DLD1 (cell line): ENCODE measurements at regions not wholly inside any gene's neighbourhood (a gene's known extent, or its start where the extent isn't known, plus 50 kb on each side); places are given as distances from the start of the nearest gene placed in this dataset.
"Not testable (repeated sequence)": the region's sequence is repeated elsewhere in the genome, so short reads cannot be mapped to it uniquely, and the experiment has no call there.

Experiments
- in situ Hi-C: cut with HindIII; loops from 2 replicates; pipeline ENCODE4 v1.10.0; 2017; ENCODE audit warnings: low sequenced_read_pairs

DNA sequence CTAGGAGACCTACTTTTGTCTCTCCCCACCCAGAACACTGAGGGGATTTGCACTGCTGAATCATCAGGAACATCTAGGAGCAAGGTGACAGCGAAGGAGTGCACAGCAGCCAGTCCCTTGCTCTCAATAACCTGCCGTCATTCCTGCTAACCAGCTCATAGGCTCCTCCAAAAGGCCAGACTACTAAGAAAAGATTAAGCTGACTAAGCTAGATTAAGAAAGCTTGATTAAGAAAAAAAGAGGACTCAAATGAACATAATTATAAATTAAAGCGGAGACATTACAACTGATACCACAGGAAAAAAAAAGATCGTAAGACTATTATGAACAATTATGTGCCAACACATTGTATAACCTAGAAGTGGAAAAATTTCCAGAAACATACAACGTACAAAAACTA, 1254.8 kb upstream of the CHAC2 start:
- in situ Hi-C loops, result no loop called here

DNA sequence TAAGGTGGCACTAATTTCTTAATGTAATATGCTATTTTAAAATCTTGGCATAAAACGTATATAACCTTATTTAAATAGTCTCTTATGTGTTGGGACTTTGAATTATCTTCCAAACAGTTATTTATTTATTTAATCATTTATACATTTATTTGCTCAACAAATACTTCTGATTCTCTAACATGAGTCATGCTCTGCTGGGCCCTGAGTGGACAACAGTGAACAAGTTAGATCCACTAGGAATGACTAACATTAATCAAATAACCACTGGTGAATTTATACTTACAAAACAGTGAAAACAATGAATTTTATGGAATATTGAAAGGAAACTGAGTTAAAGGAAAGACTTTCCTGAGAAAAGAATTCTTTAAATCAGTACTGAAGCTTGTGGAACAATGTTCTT, 1257.2 kb upstream of the CHAC2 start:
- in situ Hi-C loops, result no loop called here

DNA sequence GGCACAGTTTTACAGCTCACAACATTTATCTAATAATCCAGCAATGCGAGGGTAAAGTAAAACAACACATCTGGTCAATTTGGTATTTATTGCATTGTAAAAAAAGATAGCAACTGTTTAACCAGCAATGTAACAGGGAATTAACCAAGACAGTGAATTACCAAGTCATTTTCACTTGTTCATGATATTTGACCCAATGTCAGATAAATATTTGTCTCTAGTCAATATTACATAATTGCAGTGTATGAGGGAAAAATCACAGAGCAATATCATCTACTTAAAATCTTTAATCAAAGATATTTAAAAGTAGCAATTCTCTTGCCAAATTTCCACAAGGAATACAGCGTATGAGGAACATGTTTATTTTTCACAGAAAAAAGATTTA, 1265.1 kb upstream of the CHAC2 start:
- in situ Hi-C loops, result no loop called here

DNA sequence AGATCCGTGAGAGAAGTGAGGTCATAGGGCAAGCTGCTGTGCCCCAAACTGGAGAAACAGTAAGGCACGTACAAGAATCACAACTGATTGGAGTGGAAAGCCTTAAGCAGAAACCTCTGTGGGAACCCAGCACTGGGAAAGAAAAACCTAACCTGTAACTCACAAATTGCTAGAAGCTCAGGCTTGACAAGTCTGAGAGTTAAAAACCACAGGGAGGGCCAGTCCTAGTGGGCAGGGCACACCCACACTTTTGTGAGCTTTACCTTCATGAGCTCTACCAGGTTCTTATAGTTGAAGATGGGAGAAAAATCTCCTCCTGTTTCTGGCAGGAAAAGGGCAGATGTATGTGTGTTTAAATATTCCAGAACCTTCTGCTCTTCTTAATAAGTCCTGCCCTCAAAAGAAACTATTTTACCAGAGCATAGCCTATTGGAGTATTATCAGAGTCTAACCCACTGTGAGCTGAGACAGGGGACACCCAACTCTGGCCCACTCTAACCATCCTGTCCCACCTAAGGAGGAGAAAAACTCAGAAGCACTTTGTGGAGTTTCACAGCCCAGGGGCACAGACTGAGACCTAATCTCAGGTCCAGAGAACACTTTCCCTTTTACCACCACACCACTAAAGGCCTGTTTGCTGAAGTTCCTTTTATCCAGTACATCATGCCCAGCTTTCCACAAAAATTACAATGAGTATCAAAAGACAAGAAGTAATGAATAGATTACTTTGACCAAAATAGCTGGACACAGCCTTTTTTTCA, 1265.7 kb upstream of the CHAC2 start:
- in situ Hi-C loops, result no loop called here

DNA sequence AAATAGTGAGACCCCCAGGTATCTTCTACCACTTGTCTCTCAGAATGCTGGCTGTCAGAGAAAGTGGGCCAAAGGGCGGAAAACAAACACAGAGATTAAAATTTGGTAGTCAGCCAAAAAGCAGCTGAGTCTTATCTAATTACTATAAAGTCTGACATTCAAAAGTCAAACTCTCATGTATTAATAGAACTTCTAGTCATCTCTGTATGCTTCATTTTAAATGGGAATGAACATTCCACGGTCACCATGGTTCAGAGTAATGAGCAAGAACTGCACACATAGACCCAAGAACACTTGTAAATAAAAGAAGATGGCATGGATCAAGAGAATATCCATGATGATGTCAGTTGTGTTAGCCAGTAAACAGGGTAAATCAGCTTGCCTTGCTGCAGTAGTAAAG, 1267.0 kb upstream of the CHAC2 start:
- in situ Hi-C loops, result no loop called here

DNA sequence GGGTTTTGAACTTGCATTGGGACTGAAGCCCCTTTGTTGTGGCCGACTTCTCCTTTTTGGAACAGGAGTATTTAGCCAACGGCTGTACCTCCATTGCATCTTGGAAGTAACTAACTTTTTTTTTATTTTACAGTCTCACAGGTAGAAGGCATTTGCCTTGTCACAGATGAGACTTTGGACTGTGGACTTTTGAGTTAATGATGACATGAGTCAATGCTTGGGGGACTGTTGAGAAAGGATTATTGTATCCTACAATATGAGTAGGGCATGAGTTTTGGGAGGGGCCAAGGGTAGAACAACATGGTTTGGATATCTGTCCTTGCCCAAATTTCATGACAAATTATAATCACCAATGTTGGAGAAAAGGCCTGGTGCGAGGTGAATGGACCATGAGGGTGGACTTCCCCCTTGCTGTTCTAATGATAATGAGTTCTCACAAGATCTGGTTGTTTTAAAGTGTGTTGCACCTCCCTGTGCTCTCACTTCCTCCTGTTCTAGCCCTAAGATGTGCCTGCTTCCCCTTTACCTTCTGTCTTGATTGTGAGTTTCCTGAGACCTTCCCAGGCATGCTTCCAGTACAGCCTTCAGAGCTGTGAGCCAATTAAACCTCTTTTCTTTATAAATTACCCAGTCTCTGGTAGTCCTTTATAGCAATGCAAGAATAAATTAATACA, 1269.4 kb upstream of the CHAC2 start:
- in situ Hi-C loops, result no loop called here

DNA sequence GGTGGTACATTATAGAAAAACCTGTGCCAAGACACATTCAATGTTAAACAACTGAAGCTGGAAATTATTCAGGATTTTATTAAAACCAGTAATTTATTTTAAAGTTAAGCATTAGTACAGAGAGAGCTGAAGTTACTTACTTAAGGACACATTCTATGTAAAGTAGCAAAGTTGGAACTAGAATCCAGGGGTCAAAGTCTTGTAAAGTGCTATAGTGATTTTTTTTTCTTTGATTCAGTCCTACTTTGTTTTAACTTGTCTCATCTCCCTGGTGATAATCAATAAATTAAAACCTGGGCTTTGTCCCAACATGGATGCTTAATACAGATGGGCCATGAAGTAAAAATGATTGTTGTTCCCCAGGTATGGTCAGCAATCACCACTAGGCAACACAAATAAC, 1271.8 kb upstream of the CHAC2 start:
- in situ Hi-C loops, result no loop called here

DNA sequence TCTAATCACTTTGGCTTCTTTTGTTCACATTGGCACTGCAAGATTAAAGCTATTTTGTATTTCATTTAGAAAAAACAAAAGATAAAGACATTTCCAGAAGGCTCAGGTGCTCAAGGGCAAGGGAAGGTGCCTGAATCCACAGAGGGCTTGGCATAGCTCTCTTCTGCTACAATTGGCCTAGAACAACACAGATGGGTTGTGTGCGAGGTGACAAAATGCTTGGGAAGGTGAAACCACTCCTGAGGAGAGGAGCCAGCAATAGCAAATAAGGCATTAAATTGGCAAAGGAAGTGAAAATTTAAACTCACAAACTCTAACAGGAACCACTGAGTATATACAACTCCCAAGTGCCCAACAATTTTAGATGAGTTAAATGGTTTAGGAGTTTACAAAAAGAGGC, 1290.4 kb upstream of the CHAC2 start:
- in situ Hi-C loops, result no loop called here

DNA sequence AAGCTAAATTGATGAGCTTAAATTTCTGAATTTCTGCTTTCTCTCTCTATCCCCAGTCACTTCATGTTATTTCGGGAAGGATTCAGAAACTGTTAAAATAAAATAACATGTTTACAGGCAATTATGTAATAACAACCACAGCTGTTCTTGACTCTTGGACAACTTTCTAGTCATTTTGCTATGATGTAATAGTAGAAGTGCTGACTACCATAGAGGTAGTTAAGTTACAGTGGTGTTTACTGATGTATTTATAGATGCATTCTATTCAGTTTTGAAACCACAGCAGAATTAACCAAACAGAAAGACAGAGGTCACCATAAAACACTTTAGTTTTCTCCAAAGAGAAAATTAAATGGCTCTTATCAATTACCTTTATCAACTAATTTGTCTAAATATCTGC, 1292.0 kb upstream of the CHAC2 start:
- in situ Hi-C loops, result no loop called here

DNA sequence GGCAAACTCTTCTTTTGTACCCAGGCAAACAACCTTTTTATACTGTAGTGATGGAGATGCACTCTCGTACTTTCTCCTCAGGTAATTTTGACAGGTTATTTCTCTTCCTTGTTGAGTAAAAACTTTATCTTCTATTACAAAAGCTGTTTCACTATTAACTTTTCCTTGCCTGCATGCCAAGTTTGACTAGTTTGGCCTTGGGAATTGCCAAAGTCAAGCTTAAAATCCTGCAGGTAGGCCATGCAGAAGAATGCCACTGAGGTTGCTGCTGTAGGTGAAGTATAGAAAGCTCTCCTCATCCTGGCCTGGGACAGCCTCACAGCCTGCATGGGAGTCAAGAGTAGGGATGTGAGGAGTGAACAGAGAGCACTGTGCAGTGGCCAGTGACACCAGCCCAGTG, 1293.5 kb upstream of the CHAC2 start:
- in situ Hi-C loops, result no loop called here

DNA sequence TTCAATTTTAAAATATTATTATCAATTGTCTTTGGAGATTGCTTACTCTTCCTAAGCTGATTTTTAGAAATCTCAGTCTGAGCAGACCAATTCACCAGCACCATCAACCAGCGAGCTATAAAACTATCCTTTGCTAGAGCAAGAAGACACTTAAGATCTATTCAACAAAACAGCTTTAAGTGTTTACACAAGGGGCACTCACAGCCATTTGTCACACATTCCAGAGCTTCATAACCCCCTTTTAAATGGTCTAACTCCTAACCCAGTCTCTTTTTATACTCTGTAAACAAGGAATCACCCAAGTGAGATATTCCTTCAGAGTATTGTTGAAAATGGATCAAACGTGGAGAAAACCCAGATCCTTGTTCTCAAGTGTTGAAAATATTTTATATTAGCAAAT, 1294.1 kb upstream of the CHAC2 start:
- in situ Hi-C loops, result no loop called here

DNA sequence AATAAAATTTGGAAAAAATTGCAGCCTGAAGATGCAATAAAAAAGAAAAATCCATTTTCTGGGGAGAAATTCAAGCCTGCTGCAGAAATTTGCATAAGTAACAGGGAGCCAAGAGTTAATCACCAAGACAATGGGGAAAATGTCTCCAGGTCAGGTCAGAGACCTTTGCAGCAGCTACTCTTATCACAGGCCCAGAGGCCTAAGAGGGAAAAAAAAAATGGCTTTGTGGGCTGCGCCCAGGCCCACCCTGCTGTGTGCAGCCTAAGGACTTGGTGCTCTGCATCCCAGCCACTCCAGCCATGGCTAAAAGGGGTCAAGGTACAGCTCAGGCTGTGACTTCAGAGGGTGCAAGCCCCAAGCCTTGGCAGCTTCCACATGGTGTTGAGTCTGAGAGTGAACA, 1297.1 kb upstream of the CHAC2 start:
- in situ Hi-C loops, result not testable (repeated sequence)

DNA sequence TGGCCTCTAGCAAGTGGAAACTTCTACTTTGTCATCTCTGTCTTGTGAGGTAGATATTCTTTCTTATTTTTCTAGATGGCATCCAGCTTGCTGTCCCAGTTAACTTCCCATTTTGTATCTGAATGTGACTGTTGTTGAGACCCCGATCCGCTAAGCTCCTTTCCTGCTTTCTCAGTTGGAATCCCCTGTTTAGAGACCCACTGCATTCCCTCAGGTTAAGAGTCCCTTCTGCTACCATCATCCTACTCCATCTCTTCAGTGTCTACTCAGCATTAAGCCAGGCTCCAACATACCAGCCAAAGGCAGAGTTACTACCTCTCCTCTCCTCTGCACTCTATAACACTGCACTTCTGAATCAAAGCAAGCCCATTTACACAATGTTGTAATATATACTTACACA, 1300.4 kb upstream of the CHAC2 start:
- in situ Hi-C loops, result no loop called here

DNA sequence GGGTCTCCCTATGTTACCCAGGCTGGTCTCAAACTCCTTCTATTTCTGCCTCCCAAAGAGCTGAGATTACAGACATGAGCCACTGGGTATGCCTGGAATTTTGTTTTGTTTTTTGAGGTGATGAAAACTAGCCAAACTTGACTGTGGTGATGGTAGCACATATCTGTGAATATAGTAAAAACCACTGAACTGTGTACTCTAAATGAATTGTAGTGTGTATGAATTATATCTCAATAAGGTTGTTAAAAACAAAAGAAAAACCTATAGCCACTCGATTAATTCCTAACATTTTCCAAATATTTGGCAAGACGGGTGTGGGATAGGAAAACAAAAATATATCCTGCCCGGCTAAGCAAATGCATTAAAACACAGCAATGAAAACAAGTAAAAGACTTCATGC, 1302.3 kb upstream of the CHAC2 start:
- in situ Hi-C loops, result no loop called here

DNA sequence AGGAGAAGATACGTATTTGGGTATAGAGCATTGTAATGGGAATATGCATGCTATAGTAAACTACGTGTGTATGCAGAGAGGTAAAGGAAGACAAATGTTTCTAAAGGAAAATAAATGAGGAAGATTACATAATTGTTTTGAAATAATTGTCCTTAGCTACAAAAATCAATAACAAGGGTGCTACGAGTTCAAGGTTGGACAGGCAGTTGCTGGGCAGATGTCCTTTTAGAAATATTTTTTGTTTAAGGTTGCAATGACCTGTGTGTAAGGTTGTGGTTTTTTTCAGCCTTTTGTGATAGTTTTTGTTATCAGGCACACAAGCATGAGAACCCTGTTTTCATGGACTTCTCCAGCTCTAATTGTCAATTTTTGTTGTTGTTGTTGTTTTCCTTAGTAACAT, 1304.1 kb upstream of the CHAC2 start:
- in situ Hi-C loops, result no loop called here

DNA sequence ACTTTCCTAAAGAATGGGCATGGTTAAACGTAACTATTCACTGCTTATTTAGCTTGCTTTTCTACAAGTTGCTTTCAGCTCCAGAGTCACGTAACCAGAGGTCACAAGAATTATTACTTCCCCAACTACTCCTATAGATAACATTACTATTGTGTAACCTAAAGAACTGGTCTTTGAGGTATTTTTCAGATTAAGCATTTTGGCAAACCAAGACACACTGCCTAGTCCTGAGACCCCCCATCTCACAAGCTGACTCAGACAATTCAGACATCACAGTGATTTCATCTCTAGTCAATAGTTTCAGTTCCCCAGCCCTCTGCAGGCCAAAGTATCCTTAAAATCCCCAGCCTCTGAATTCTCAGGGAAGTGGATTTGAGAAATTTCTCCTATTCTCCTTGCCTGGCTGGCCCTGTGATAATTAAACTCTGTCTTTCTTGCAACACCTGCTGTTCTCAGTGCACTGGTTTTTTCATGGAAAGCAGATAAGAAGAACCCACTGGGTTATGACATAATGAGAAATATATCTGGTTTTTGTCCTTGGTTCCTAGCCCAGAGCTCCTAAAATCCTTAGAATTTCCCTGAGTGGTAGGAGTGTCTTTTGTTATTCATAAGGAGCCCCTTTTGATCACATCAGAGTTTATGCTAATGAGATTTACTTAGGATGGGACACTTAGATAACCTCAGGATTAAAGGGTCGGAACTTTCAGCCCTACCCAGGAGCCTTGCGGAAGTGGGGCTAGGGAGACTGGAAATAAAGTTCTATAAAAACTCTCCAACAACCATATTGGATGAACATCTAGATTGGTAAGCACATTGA, 1310.8 kb upstream of the CHAC2 start:
- in situ Hi-C loops, result no loop called here

DNA sequence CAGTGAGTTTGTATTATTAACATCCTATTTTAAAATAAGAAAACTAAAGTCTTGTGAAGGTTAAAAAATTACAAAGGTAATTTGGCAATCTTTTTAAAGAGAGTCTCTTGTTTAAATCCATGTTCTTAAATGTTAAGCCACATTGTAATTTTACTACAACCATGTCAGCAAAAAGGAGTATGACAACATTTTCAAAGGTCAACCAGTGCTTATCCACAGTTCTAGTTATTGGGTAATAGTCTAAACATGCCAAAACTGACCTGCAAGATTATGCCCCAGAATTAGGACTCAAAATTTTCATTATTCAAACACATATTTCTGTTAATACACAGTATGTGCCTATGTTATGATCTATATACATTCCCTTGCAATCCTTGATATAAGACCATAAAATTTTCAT, 1312.6 kb upstream of the CHAC2 start:
- in situ Hi-C loops, result no loop called here

DNA sequence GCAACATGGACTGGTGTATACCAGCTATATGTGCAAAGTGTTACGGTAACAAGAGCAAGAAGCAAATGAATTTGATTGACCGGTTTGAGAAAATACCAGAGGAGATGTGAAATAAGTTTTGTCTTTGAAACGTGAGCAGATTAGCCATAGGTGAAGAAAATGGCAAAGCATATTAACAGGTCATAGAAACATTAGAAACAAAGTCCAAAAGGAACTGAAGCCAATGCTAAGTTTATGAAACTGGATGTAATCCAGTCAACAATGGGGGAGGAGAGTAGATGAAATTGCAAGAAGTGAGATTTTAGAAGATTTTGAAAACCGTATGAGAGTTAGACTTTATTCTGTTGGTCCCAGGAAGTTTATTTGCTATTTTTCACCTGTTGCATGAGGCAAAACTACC, 1315.4 kb upstream of the CHAC2 start:
- in situ Hi-C loops, result no loop called here

DNA sequence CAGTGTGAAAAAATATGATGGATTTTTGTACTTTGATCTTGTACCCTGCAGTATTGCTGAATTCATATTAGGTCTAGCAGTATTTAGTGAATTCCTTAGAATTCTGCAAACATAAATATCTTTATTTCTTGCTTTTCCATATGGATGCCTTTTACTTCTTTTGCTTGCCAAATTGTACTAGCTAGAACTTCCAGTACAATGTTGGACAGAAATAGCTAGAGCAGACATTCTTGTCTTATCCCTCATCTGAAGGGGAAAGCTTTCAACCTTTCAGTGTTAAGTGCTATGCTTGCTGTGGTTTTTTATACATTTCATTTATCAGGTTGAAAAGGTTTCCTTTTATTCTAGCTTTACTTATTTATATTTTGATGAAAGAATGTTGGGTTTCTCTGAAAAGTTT, 1321.9 kb upstream of the CHAC2 start:
- in situ Hi-C loops, result no loop called here

DNA sequence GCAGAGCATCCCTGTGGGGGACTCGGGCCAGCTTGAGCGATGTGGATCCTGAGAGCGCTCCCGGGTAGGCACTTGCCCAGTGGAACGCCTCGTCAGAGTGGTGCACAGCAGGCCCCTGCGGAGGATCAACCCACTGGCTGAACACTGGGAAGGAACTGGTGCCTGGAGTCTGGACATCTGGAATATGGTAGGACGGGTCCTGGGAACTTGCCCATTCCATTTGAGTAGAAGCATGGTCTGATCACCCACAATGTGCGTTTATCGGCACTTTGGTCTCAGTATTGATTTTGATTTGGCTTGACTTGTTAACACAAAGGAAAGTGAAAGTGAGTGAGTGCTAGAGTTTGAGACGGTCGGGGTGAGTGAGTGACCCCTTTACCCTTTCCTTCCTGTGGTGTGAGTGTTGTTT, 1336.2 kb upstream of the CHAC2 start:
- in situ Hi-C loops, result no loop called here

DNA sequence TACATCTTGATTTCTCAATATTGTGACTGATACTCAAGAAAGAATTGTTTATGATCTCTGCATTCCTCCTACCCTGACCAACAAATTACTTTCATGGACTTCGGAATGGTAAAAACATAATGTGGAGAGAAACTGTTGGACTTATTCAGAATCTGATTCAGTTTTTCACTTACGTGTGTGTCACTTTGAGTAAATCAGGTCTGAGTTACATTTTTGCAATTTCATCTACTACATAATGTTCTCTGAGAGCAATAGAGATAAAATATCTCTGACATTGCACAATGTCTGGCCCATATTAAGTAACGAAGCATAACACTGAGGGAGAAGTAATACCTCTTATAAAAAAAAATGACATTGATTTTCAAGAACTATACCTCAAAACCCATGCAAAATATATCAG, 1337.9 kb upstream of the CHAC2 start:
- in situ Hi-C loops, result no loop called here

DNA sequence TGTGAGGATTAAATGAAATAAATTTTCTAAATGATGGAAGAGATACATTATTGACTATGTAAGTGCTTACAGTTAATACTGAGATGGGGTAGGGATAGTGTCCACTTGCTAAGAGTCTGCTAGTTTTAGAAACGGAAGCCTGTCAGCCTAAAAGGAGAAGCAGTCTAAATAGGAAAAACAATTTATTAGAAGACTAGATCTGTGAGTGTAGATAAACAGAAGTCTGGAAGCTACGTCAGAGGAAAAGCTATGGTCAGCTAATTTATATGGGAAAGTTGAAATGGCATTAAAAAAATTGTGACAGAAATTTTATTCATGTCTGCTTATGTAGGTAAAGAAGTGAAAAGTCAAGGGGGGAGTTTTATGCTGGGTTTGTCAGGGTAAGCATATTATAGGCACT, 1338.4 kb upstream of the CHAC2 start:
- in situ Hi-C loops, result no loop called here
